Progenitor cell of endocrine pancreas (in vitro differentiated cells): ENCODE measurements at regions not wholly inside any gene's neighbourhood (a gene's known extent, or its start where the extent isn't known, plus 50 kb on each side); places are given as distances from the start of the nearest gene placed in this dataset.

Experiments
- DNase-seq: peaks from one replicate; pipeline ENCODE4 v3.0.0; 2021; ENCODE audit warnings: low spot score; ENCODE audit not compliant: unreplicated experiment
- H3K27ac Mint-ChIP-seq: 2 replicates; pipeline ENCODE4 v1.8.0; 2021; ENCODE audit warnings: mild to moderate bottlenecking, moderate library complexity, mixed read lengths
- H3K27me3 Mint-ChIP-seq: 2 replicates; pipeline ENCODE4 v1.8.0; 2021; ENCODE audit warnings: mixed read lengths
- H3K36me3 Mint-ChIP-seq: 2 replicates; pipeline ENCODE4 v1.8.0; 2022; ENCODE audit warnings: mixed read lengths; ENCODE audit not compliant: insufficient read depth
- H3K4me1 Mint-ChIP-seq: 2 replicates; pipeline ENCODE4 v1.8.0; 2021; ENCODE audit warnings: low read depth, mixed read lengths
- H3K4me3 Mint-ChIP-seq: 2 replicates; pipeline ENCODE4 v1.8.0; 2021; ENCODE audit warnings: low read depth, mild to moderate bottlenecking, moderate library complexity, mixed read lengths
- H3K9me3 Mint-ChIP-seq: 2 replicates; pipeline ENCODE4 v1.8.0; 2021; ENCODE audit warnings: low read depth, mixed read lengths
- CTCF ChIP-seq: fragments of 200-600 bp; sonication (generic); IDR thresholded peaks from one replicate; pipeline ENCODE4 v1.5.0; 2021; ENCODE audit warnings: antibody characterized with exemption, mild to moderate bottlenecking; ENCODE audit not compliant: unreplicated experiment

GRCh38 chr3:178334239-178334638 is 202.0 kb upstream of the KCNMB2 start:
- Mint-ChIP-seq H3K27ac (no peak overlapping the region), H3K4me3 (no peak overlapping the region), H3K27me3 (no peaks in the 10 kb centered on the region), H3K4me1 (peaks cover 9% of the 10 kb centered on the region), H3K36me3 (no peaks in the 10 kb centered on the region), H3K9me3 (peaks cover 9% of the 10 kb centered on the region)
- no peak for DNase-seq
- TF ChIP-seq CTCF, result no peak

- no peaks in the 10 kb centered on the region for H3K27me3 Mint-ChIP-seq
- no peak overlapping the region for H3K4me3 Mint-ChIP-seq
- H3K4me1 Mint-ChIP-seq, result peaks cover 8% of the 10 kb centered on the region
- H3K27ac Mint-ChIP-seq, result no peak overlapping the region
- TF ChIP-seq CTCF, result no peak
- peaks cover 9% of the 10 kb centered on the region for H3K9me3 Mint-ChIP-seq
- no peak for DNase-seq
- H3K36me3 Mint-ChIP-seq, result no peaks in the 10 kb centered on the region
These were observed 199.9 kb upstream of the KCNMB2 start for GRCh38 chr3:178336336-178336735.

GRCh38 chr3:178340506-178340905 is 195.7 kb upstream of the KCNMB2 start:
- no peaks in the 10 kb centered on the region for H3K36me3 Mint-ChIP-seq
- no peak for DNase-seq
- no peak for TF ChIP-seq CTCF

GRCh38 chr3:178341636-178342035 is 194.6 kb upstream of the KCNMB2 start:
- Mint-ChIP-seq H3K9me3 (no peaks in the 10 kb centered on the region), H3K27ac (no peak overlapping the region), H3K27me3 (no peaks in the 10 kb centered on the region), H3K4me3 (no peak overlapping the region), H3K36me3 (no peaks in the 10 kb centered on the region), H3K4me1 (peaks cover 1% of the 10 kb centered on the region)
- DNase-seq, result no peak
- TF ChIP-seq CTCF, result no peak

More at GRCh38 chr3:178340506-178340905, 195.7 kb upstream of the KCNMB2 start:
- Mint-ChIP-seq H3K4me1 (no peaks in the 10 kb centered on the region), H3K27ac (no peak overlapping the region), H3K9me3 (peaks cover 3% of the 10 kb centered on the region), H3K4me3 (no peak overlapping the region), H3K27me3 (no peaks in the 10 kb centered on the region)

- Mint-ChIP-seq H3K27me3 (no peaks in the 10 kb centered on the region), H3K36me3 (no peaks in the 10 kb centered on the region), H3K4me3 (no peak overlapping the region), H3K27ac (no peak overlapping the region), H3K9me3 (no peaks in the 10 kb centered on the region), H3K4me1 (peaks cover 1% of the 10 kb centered on the region)
- no peak for DNase-seq
- no peak for TF ChIP-seq CTCF
These were observed 194.1 kb upstream of the KCNMB2 start for GRCh38 chr3:178342111-178342510.
